ENCODE measurements at regions not wholly inside any gene's neighbourhood (a gene's known extent, or its start where the extent isn't known, plus 50 kb on each side); places are given as distances from the start of the nearest gene placed in this dataset.

DNA sequence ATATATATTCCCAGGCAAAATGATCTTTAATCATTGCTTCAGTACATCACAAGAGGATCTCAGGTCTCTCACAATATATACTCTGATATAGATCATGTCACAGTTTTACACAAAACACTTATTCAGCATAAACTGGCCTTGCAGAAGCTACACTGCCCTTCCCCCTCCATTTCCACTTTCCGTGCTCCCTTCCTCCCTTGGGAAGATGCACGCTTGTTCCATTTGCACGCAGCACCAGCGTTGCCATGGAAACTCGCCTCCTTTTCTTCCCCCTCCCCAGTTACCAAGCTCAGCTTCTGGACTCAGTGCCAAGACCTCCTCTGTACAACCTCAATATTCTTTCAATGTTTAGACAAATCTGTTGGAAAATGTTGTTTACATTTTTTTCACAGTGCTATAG, 154.6 kb downstream of the RFPL4B start:
- TF ChIP-seq, protein P1, sequence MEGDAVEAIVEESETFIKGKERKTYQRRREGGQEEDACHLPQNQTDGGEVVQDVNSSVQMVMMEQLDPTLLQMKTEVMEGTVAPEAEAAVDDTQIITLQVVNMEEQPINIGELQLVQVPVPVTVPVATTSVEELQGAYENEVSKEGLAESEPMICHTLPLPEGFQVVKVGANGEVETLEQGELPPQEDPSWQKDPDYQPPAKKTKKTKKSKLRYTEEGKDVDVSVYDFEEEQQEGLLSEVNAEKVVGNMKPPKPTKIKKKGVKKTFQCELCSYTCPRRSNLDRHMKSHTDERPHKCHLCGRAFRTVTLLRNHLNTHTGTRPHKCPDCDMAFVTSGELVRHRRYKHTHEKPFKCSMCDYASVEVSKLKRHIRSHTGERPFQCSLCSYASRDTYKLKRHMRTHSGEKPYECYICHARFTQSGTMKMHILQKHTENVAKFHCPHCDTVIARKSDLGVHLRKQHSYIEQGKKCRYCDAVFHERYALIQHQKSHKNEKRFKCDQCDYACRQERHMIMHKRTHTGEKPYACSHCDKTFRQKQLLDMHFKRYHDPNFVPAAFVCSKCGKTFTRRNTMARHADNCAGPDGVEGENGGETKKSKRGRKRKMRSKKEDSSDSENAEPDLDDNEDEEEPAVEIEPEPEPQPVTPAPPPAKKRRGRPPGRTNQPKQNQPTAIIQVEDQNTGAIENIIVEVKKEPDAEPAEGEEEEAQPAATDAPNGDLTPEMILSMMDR (IDR thresholded peaks at IDR 0.05) = no peak
- no peak for TF ChIP-seq POLR2A (IDR thresholded peaks at IDR 0.05)

Data from esophagus squamous epithelium (tissue), 4 donors.